Testis (tissue), 2 donors: ENCODE measurements at regions not wholly inside any gene's neighbourhood (a gene's known extent, or its start where the extent isn't known, plus 50 kb on each side); places are given as distances from the start of the nearest gene placed in this dataset.

Experiments used
- DNase-seq: peaks from one replicate; pipeline ENCODE4 v3.0.0-alpha.2; 2019
- H3K27ac ChIP-seq, 2 donors: fragments of 200-600 bp; sonication (generic); one replicate each; pipeline ENCODE4 v1.5.1; 2019
- H3K27me3 ChIP-seq: fragments of 200-600 bp; sonication (generic); one replicate; pipeline ENCODE4 v1.5.1; 2019
- H3K36me3 ChIP-seq: fragments of 200-600 bp; sonication (generic); one replicate; pipeline ENCODE4 v1.5.1; 2017; ENCODE audit warnings: low read depth; ENCODE audit errors: missing control alignments
- H3K4me1 ChIP-seq: fragments of 200-600 bp; sonication (generic); one replicate; pipeline ENCODE4 v1.5.1; 2019
- H3K4me3 ChIP-seq, 2 donors: fragments of 200-600 bp; sonication (generic); one replicate each; pipeline ENCODE4 v1.5.1; 2017 to 2019
- H3K9me3 ChIP-seq: fragments of 200-600 bp; sonication (generic); one replicate; pipeline ENCODE4 v1.5.1; 2017
- POLR2A ChIP-seq: fragments of 450-650 bp; IDR thresholded peaks from one replicate; pipeline ENCODE4 v1.6.1; 2017; ENCODE audit warnings: antibody characterized with exemption, mild to moderate bottlenecking, moderate library complexity
- WGBS, 2 donors: methylation state at CpG; one replicate each; pipeline ENCODE4 v1.1.5; 2018; 5-methylcytosine and 5-hydroxymethylcytosine counted together
- intact Hi-C: fragments of 100-400 bp; cut with DNase I; formaldehyde crosslinking; loops from one replicate; pipeline ENCODE4 v1.15.1; 2023; ENCODE audit warnings: low total_unique reads
- TF ChIP-seq, protein P1 (sequence below), 3 experiments: fragments of 450-650 bp in 2 of 3; fragments of 200-600 bp in 1 of 3; sonication (generic) in 1 of 3; IDR thresholded peaks; one replicate each; pipeline ENCODE4 v1.5.1; 2016 to 2019; ENCODE audit warnings: antibody characterized with exemption in 3 of 3, mild to moderate bottlenecking in 2 of 3, moderate library complexity in 1 of 3

DNA sequence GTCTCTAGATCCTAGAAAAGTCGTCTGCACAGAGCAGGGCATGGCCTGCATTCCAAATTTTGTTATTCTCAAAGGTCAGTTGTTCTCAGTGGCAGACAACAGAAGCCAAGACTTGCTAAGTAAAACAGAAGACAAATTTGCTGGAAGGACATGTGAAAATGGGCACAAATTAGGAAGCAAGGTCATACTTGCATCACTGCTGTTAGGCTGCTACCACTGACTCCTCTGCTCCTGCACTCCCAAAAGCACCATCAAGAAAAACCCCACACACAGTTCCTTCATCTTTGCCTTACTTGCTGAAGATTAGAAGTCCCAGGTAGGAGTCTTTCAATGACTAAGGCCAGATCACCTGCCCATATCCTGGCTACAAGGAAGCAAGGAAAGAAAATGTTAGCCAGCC, 69.9 kb upstream of the ATP2C1 start:
- H3K27ac ChIP-seq = no peak overlapping the region
- 56 to 68% methylated on average over 1 of the region's 1 CpG for WGBS, 2 donors
- no peaks in the 10 kb centered on the region for H3K36me3 ChIP-seq
- H3K9me3 ChIP-seq = no peaks in the 10 kb centered on the region
- H3K4me1 ChIP-seq = no peaks in the 10 kb centered on the region
- no peak for TF ChIP-seq POLR2A
- TF ChIP-seq, protein P1, sequence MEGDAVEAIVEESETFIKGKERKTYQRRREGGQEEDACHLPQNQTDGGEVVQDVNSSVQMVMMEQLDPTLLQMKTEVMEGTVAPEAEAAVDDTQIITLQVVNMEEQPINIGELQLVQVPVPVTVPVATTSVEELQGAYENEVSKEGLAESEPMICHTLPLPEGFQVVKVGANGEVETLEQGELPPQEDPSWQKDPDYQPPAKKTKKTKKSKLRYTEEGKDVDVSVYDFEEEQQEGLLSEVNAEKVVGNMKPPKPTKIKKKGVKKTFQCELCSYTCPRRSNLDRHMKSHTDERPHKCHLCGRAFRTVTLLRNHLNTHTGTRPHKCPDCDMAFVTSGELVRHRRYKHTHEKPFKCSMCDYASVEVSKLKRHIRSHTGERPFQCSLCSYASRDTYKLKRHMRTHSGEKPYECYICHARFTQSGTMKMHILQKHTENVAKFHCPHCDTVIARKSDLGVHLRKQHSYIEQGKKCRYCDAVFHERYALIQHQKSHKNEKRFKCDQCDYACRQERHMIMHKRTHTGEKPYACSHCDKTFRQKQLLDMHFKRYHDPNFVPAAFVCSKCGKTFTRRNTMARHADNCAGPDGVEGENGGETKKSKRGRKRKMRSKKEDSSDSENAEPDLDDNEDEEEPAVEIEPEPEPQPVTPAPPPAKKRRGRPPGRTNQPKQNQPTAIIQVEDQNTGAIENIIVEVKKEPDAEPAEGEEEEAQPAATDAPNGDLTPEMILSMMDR (IDR thresholded peaks at IDR 0.05) = no peak
- no peaks in the 10 kb centered on the region for H3K27me3 ChIP-seq
- no peak for DNase-seq
- intact Hi-C loops = no loop called here
- H3K4me3 ChIP-seq = no peak overlapping the region

DNA sequence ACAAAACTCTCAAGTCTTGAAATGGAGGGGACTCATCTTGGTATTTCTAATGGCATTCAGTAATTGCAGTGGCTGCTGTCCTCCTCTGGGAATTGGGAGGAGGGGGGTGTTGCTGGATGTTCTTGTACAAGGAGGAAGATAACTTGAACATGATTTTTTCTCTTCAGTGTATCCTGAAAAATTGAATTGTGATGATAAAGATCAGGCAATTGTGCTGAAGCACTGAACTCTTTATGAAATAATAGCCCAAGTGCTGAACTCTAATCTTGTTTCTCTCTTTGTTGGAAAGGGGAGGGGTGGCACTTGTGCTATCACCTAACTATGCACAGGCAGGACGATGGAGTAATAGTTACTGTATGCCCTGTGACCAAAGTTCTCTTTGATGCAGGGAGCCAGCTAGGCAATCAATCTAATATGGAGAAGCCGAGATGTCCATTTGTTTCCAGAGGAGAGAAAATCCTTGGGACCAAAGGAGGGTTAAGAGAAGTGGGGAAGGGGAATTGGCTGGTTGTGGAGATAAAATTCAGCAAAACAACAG, 68.1 kb upstream of the ATP2C1 start:
- no peak for TF ChIP-seq POLR2A
- TF ChIP-seq, protein P1 (IDR thresholded peaks at IDR 0.05) = no peak
- no peak for DNase-seq
- 61 to 75% methylated on average over 2 of the region's 2 CpGs for WGBS, 2 donors
- no peaks in the 10 kb centered on the region for H3K4me1 ChIP-seq
- H3K27me3 ChIP-seq = no peaks in the 10 kb centered on the region
- no peak overlapping the region for H3K27ac ChIP-seq
- H3K9me3 ChIP-seq = no peaks in the 10 kb centered on the region
- no peaks in the 10 kb centered on the region for H3K36me3 ChIP-seq
- intact Hi-C loops = no loop called here
- no peak overlapping the region for H3K4me3 ChIP-seq

DNA sequence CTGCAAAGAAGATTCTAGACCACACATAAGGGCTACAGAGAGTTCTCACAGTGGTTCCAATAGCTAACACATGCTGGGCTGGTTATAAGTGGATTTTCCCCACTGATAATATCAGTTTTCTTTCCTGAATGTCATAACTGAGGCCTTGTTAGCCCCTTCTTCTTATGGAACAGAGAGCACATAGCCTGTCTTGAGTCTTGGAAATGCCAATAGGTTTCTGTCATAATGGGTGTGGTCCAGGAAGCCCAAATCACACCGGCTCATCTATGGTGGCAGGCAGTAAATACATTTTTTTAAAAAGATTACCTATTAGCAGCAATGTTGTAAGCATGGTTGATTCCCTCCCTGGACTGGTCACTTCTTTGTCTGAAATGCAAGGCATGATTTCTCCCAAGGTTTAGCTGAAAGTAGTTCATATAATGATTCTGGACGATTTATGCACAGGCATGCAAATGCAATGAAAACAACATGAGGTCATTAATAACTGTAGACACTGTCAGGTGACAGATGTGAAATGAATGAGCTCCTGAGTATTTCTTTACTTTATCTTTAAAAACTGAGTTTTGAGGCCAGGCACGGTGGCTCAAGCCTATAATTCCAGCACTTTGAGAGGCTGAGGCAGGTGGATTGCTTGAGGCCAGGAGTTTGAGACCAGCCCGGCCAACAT, 67.2 kb upstream of the ATP2C1 start:
- H3K4me3 ChIP-seq = no peak overlapping the region
- H3K27me3 ChIP-seq = no peaks in the 10 kb centered on the region
- no peaks in the 10 kb centered on the region for H3K4me1 ChIP-seq
- intact Hi-C loops = no loop called here
- no peak for TF ChIP-seq POLR2A
- TF ChIP-seq, protein P1 (IDR thresholded peaks at IDR 0.05) = no peak
- H3K27ac ChIP-seq = no peak overlapping the region
- 85 to 87% methylated on average over 4 of the region's 4 CpGs for WGBS, 2 donors
- DNase-seq = no peak
- H3K9me3 ChIP-seq = no peaks in the 10 kb centered on the region
- no peaks in the 10 kb centered on the region for H3K36me3 ChIP-seq

DNA sequence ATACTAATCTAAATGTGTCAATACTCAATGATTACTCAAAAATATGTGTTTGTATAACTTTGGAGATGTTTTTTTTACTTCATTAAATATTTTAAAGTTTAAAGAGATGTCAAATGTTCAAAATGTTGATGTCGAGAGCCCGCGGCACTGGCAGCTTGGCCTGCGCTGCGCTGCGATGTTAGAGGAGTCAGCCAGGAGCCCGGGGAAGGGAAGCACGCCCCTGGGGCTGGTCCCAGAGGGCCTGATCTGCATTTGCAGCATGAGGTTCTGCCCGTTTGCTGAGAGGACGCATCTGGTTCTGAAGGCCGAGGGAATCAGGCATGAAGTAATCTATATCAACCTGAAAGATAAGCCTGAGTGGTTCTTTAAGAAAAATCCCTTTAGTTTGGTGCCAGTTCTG, 66.4 kb upstream of the ATP2C1 start:
- no peaks in the 10 kb centered on the region for H3K27me3 ChIP-seq
- no peak overlapping the region for H3K27ac ChIP-seq
- WGBS, 2 donors = 82% methylated on average over 11 of the region's 11 CpGs
- intact Hi-C loops = no loop called here
- H3K4me1 ChIP-seq = no peaks in the 10 kb centered on the region
- no peaks in the 10 kb centered on the region for H3K9me3 ChIP-seq
- H3K36me3 ChIP-seq = no peaks in the 10 kb centered on the region
- DNase-seq = no peak
- TF ChIP-seq, protein P1 (IDR thresholded peaks at IDR 0.05) = no peak
- H3K4me3 ChIP-seq = no peak overlapping the region
